HPDE6-E6E7 (cell line): ENCODE measurements at regions not wholly inside any gene's neighbourhood (a gene's known extent, or its start where the extent isn't known, plus 50 kb on each side); places are given as distances from the start of the nearest gene placed in this dataset.
"Not testable (repeated sequence)": the region's sequence is repeated elsewhere in the genome, so short reads cannot be mapped to it uniquely, and the experiment has no call there.

ENCODE experiments used
- DNase-seq: peaks from one replicate; pipeline ENCODE4 v3.0.0; 2011; ENCODE audit warnings: missing footprints; ENCODE audit errors: extremely low spot score

DNA sequence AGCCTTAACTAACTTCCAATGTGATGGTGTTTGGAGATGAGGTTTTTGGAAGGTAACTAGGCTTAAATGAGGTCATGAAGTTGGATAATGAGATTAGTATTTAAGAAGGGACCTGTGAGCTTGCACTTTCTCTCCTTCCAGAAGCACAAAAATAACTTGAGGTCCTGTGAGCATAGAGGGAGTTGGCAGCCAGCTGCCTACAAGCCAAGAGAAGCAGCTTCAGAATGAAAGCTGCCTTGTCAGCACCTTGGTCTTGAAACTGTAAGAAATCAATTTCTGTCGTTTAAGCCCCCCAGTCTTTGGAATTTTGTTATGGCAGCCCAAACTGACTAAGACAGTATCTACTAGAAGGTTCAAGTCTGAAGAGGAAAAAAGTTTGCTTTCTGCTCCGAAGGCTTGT, 280.2 kb upstream of the GALNTL6 start:
- no peak for DNase-seq

DNA sequence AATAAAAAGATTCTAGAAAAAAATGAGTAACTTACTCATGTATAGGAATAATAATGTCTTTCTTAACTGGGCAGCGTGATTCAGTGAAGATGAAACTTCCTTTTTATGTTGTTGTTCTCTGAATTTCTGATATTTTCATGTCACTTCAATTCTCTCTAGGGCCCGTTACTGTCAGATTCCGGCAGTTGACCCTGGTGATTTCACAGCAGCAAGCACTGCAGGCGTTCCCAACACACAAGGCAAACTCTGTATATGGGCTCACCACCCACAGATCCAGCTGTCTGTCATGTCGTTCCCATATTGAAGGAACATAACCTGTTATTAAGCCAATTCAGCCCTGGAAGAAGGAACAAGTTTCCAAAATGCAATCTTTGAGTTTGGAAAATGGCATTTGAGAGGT, 288.3 kb upstream of the GALNTL6 start:
- no peak for DNase-seq

DNA sequence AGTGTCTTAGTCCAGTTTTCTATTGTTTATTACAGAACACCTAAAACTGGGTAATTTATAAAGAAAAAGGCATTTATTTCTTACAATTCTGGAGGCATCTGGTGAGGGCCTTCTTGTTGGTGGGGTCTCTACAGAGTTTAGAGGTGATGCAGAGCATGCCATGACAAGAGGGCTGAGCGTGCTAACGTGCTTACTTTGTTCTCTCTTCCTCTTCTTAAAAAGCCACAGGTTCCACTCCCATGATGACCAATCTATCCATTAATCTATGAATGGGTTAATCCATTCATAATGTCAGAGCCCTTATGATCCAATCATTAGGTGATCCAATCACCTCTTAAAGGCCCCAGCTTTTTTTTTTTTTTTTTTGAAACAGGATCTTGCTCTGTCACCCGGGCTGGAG, 291.5 kb upstream of the GALNTL6 start:
- DNase-seq: no peak

DNA sequence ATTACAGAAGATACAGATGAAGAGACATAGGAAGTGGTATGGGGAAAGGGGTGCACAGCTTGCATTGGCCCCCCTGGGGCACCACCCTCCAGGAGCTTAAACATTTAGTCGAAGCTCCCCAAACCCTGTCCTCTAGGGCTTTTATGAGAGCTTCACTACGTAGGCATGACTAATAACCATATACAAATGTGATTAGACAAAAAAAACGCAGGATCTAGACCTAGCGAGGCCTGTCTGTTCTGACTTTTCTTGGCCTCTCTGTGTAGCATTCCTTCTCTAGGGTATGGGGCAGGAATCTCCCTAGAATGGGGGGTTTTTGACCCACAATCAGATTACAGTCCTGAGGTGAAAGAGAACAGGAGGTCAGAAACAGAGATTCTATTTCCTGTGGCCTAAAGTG, 293.7 kb upstream of the GALNTL6 start:
- no peak for DNase-seq

DNA sequence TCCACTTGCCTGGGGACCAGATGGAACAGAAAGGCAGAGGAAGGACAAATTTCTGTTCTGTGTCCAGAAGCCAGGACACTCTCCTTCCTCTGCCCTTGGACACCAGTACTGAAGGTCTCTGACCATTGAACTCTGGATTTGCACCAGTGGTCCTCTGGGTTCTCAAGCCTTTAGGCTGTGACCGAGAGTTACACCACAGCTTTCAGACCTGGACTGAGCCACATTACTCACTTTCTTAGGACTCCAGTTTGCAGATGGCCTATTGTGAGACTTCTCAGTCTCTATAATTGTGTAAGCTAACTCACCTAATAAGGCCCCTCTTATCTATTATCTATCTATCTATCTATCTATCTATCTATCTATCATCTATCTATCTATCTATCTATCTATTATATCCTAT, 295.3 kb upstream of the GALNTL6 start:
- DNase-seq: no peak

DNA sequence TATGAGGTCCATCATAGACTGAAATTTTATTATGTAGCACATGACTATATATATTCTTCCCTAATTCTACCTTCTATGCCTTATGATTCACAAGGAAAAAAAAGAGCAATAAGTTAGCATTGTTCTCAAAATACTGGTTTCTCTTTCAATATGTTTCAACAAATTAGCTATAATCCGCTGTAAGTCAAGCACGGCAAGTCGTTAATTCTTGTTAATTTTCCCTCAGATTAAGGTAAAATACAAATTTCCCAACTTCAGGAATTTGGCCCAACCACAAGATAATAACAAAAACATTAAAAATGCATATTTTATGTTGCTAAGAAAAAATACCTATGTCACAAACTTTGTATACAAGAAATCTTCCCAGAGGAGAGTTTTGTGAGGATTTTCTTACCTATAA, 296.5 kb upstream of the GALNTL6 start:
- DNase-seq: no peak

DNA sequence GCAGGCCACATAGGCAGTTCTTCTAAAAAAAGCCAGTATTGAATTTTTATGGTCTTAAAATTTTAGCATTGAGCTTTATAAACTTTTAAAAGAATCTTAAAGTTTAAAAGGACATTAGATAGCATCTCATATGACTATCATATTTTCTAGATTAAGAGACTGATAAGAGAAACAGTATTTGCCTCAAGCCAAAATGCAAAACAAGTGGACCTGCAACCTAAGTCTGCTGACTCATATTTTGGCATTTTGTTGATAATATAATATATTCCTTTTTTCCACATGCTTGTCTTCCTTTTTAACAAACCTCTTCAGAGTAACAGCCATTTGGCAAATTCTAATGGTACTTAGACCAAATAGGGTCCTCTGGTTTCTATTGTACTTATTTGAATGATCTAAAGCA, 328.5 kb upstream of the GALNTL6 start:
- DNase-seq: no peak

DNA sequence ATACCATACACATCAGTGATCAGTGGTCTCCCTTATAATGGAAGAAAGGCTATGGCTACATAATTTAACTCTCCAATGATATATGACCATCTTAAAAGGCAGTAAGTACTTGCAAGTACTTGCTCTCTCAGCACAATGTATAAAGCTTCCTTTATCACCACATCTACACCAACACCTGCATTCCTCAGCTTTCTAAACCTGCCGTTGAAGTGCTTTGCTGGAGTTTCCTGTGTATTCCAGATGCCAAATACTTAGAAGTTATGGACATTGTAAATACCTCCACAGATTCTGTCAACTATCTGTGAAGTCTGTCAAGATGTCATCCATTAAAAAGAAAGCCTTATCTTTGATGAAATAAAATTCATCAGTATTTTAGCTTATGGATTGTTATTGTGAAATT, 335.0 kb upstream of the GALNTL6 start:
- no peak for DNase-seq

DNA sequence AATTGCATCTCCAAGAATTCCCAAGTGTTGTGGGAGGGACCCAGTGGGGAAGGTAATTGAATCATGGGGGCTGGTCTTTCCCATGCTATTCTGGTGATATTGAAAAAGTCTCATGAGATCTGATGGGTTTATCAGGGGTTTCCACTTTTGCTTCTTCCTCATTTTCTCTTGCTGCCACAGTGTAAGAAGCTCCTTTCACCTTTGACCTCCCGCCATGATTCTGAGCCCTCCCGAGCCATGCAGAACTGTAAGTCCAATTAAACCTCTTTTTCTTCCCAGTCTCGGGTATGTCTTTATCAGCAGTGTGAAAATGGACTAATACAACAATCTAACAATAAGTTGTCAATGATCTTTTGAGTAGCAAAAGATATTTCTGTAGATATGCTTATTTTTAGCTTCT, 338.1 kb upstream of the GALNTL6 start:
- DNase-seq: not testable (repeated sequence)

DNA sequence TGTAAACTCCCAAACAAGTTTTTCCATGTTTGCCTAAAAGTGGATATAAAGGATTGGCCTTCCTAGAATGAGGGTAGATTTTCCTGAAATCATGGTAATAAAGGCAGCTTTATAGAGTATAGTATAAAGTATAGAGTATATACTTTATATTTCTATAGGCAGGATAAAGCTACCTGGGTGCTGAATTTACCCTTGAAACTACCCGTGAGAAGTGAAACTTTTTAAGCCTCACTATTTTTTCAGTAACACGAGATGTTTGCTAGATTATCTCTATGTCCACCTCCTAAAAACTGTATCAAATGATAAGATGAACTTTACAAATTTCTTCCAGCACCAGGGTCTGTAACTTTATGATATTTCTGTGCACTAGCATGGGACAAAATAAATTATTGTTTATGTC, 340.0 kb upstream of the GALNTL6 start:
- DNase-seq: no peak

DNA sequence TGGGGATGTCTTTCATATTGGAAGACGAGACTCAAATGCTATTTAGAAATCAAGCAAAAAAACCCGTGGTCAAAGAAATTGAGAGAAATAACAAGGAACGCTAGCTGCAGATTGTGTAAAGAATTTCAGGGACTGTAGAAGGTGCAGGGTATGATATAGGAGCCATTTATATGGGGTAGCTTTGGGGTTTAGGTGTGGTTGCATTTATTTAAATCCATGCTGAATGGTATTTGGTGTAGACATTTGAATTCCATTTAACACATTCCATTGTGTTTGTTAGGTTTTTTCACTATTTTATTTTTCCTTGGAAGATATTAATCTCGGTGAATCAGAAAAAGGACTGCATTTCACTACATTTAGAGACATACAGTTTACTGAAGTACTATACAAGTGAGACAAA, 341.0 kb upstream of the GALNTL6 start:
- DNase-seq: no peak

DNA sequence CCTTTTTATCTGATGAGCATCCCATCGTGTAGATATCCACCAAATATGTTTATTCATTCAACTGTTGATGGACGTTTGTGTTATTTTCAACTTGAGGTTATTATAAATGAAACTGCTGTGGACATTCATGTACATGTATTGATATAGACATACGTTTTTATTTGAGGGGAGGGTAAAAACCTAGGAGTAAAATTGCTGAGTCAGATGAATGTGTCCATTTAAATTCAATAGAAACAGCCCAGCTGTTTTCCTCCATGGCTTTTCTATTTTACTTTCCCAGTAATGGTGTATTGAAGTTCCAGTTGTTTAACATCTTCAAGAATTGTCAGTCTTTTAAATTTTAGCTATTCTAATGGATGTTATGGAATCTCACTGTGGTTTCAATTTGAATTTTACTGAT, 348.7 kb upstream of the GALNTL6 start:
- DNase-seq: no peak

DNA sequence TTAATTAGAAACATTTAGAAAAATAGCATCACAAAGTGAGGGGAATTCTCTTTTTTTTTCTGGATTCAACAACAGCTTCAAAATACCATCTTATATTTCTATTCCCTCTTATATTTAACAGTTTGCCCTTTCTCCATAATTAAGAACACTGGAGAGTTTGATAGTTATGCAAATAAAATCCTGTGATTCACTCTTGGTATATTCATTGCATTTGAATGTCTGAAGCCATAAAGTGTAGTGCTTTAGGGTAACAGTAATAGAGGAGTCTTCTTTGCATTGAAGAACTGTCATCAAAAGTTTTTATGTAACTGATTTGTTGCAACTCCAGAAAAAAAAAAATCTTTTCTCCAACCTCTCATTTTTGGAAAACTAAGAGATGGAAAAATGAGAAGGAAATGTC, 352.0 kb upstream of the GALNTL6 start:
- no peak for DNase-seq

DNA sequence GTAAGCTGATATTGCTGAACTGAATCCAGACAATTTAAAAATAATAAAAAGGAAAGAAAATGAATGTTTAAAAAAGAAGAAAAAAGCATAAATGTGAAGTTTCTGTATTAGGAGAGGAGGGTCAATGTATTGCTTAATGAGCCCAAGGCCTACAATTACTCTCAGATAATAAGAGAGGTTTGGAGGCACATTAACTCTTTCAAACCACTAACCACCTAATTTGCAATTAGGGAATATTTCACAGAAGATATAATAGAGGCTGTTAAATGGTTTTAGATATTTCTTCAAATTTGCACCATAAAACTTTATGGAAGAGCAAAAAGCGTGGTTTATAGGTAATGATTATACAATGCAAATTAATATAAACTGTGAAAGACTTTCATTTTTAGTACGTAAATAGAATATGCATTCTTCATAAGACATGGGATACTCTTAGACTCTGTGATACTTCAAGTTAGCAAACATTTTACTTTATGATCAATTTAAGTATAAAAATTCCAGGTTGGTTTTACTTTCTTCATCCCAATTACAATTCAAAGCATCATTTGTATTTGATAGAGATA, 364.2 kb upstream of the GALNTL6 start:
- DNase-seq: no peak

DNA sequence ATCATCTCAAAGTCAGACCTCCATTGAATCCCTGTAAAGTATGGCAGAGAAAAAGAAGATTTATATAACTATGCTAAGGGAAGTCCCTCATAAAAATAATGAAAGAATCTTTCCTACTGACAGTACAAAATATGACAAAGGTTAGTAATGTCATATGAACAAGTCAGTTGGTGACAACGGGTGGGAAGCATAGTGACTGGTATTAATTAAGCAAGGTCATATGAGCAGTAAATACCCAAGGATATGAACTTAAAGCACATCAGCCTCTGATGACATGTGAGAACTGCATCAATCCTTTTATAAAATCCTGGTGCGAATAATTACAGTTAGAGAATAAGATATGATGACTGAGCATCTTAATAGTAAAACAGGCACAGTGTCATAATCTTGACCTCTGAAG, 364.8 kb upstream of the GALNTL6 start:
- DNase-seq: no peak

DNA sequence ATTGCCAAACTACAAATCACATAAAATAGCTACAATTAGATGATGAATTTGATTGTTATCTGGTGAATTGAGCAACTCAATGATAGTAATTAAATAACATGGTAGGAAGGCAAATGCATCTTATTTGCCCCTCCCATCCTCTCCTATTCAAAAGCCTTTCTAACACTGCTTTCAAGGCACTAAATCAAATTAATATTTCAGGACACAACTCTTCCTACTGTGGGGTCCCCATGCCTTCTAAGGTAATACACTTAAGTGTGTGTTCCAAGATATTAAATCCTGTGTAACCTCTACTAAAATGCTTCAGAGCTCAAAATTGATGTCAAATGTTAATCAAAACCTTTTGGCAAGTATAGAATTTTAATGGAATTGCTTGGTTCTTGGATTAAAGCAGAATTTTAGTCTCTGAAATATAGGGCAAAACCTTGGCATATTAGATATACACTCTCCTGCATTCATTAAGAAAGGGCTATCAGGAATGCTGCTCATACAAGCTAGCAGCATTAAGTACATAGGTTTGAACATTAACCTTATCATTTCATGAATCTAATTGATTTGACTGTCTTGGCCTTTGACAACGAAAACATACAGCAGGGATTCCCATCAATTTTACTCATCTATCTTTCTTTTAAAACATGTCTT, 371.8 kb upstream of the GALNTL6 start:
- DNase-seq: no peak

DNA sequence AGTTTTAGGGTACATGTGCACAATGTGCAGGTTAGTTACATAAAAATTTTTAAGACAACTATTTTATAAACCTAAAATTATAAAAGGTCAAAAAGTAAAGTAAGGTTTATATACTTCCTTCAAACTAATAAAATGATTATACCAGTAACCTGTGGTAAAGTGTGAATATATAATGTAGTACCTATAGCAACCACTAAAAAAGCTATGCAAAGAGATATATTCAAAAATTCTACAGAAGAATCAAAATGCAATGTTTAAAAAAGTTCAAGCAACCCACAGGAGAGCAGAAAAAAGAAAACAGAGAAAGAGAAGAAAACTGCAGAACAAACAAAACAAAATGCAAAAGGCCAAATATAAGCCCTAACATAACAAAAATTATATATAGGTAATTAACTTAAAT, 379.5 kb upstream of the GALNTL6 start:
- DNase-seq: no peak

DNA sequence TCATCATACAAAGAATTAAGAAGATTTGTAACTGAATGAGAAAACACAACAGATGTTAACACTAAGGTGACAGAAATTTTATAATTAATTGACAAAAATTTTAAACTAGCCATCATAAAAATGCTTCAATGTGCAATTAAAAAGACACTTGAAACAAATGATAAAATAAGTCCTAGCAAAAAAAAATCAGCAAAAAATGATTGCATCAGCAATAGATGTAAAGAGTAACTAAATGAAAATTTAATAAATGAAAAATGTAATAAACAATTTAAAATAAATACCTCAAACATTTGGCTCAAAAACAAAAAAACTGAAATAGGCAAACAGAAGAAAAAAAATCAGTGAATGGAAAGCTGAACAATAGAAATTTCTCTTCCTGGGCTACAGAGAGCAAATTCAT, 380.7 kb upstream of the GALNTL6 start:
- DNase-seq: no peak

DNA sequence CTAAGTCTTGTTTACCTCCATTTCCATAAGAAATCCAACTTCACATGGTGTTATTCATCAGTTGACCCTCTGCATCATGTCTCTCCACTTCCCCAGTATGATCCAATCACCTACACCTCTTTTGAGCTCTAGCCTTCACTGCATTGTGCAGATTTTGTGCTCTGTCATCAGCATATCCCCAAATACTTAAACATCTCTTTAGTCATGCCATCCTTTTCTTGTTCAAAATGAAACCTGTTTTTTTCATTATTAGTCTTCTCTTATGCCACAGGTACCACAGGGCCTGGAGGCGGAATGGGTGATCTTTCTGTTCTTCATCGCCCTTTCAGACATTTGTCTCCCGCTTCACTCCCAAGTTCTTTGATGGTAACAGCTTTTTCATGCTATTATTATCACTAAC, 382.7 kb upstream of the GALNTL6 start:
- no peak for DNase-seq

DNA sequence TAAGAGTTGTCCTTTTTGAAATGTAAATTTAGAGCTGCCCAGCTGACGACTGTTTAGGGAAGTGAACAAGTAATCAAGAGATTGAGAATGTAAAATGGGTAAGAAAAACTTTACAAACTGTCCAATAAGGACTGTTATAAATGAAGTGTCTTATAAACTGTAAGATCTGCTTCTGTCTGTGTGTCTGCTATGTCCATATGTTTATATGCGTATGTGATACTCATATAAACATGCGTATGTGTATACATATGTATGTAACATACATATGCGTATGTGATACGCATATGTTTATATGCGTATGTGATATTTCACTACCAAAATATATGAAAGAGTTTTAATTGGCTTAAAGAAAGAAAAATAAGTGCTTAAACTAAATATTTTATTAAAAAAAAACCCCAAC, 416.0 kb upstream of the GALNTL6 start:
- DNase-seq: no peak

DNA sequence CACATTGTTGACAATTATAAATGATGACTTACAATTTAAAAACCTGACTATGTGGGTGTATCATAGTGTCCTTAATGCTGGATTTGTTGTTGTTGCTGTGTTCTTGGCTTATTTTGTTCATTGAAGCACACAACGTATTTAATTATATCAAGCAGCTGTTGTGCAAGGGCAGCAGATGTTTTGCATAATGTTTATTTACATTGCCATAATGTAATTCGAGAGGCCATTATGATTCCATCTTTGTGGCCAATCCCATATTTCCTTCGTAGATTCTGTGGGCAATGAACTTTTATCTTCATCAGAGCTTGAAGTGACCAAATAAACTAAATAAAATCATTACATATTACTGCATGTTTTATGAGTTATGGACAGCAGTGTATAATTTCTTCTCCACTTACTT, 422.6 kb upstream of the GALNTL6 start:
- no peak for DNase-seq

DNA sequence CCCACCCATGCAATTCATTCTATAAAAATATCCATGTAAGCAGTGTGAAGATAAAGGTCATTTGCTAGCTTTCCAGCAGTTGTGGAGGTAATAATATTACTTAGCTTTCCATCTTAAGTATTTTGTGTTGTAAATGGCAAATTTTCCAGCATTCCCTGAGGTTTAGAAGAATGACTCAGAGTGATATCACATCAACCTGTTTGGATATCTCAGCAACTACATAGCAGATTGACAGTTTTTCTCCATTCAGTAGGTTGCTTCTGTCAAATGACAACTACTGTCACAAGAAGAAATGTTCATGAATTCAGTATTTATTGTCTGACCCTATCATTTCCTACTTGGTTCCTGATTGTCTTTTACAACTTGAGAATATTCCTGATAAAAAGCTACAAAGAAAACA, 434.9 kb upstream of the GALNTL6 start:
- no peak for DNase-seq

DNA sequence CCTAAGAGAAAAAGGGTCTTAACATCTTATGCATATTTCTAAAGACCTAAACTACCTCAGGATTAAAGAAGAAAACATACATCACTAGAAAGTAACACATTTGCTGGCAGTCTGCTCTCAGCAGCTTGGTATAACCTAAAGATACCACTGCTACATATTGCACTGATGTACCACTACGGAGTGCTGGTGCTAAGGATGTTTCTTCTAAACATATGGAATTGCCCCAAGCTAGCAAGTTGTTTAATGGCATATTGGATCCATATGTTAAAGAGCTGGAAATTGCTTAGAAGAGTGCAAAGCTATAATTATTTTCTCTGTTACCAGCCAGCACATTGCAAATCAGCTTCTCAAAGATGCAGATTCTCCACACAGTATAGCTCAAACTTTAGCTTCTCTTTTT, 436.5 kb upstream of the GALNTL6 start:
- DNase-seq: no peak

DNA sequence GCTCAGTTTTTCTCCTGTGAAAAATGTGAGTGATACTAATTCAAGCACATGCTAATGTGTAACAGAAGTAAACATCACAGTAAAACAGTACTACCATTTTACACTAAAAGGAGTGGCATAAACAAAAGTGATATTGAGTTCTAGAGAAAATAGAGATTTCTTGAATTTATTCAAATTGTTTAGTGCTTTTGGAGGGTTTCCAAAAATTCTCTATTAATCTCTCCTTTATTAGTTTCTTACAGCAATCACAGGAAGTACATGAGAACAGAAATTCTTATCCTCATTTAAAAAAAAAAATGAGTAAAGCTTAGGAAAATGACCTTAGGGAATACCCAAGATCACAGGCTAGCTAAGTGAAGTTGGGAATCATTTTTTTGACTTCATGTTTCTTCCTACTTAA, 459.7 kb upstream of the GALNTL6 start:
- no peak for DNase-seq
